GM12872 (cell line): ENCODE measurements at regions not wholly inside any gene's neighbourhood (a gene's known extent, or its start where the extent isn't known, plus 50 kb on each side); places are given as distances from the start of the nearest gene placed in this dataset.

Source experiments
- TF ChIP-seq, protein P1 (sequence below): IDR thresholded peaks from 3 replicates; pipeline ENCODE4 v1.5.1; 2011; ENCODE audit warnings: low read depth, mild to moderate bottlenecking, low read length, moderate library complexity; ENCODE audit not compliant: insufficient read depth

DNA sequence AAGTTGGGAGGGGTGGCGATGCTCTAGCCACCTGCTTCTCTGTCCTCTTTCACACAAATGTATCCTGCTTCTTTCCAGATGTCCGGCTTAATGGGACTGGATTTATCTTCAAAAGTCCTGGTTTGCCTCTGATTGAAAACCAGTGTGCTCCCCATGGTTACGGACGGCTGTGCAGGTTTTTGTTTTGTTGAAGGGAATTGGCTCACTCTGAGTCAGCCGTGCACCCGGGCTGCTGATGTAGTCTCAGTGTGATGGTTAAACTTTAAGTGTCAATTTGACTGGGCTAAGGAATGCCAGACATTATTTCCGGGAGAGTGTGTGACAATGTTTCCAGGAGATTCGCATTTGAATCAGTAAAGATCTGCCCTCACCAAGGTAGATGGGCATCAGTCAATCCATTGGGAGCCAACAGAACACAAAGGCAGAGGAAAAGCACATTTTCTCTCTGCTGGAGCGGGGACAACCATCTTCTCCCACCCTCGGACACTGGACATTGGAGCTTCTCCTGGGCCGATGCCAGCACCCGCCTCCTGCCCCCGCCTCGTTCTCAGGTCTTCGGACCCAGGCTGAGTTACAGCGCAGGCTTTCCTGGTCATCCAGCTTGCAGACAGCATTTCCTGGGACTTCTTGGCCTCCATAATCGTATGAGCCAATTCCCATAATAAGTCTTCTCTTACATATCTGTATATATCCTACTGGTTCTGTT lies 126.9 kb upstream of the TNRC6C start:
- TF ChIP-seq, protein P1, sequence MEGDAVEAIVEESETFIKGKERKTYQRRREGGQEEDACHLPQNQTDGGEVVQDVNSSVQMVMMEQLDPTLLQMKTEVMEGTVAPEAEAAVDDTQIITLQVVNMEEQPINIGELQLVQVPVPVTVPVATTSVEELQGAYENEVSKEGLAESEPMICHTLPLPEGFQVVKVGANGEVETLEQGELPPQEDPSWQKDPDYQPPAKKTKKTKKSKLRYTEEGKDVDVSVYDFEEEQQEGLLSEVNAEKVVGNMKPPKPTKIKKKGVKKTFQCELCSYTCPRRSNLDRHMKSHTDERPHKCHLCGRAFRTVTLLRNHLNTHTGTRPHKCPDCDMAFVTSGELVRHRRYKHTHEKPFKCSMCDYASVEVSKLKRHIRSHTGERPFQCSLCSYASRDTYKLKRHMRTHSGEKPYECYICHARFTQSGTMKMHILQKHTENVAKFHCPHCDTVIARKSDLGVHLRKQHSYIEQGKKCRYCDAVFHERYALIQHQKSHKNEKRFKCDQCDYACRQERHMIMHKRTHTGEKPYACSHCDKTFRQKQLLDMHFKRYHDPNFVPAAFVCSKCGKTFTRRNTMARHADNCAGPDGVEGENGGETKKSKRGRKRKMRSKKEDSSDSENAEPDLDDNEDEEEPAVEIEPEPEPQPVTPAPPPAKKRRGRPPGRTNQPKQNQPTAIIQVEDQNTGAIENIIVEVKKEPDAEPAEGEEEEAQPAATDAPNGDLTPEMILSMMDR, result no peak

DNA sequence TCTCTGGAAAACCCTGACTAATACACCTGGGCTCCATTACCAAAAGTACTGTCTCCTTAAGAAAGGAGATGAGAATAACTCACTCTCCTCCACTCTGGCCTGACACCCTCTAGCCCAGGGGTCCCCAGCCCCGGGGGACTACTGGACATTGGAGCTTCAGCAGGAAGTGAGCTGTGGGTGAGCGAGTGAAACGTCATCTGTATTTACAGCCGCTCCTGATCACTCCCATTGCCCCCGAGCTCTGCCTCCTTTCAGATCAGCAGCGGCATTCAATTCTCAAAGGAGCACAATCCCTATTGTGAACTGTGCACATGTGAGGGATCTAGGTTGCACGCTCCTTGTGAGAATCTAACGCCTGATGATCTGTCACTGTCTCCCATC lies 126.3 kb upstream of the TNRC6C start:
- TF ChIP-seq, protein P1, result no peak

DNA sequence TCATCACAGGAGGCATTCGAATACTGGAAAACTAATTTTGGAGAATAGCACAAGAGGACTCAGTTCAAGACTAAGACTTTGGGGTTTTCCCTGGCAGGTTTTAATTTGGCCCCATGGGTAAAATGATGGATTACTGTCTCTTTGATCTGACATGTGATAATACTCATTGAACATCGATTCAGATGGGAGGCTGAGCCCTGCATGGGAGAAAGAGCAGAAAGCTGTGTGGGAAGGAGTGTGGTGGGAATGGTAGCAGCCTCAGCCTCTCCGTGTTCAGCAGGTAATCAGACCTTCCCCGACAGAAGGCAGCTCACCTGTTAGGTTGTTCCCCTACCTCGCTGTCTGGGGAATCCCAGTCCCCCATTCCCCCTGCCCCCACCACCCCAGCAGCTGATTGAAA lies 124.7 kb upstream of the TNRC6C start:
- TF ChIP-seq, protein P1, result no peak

DNA sequence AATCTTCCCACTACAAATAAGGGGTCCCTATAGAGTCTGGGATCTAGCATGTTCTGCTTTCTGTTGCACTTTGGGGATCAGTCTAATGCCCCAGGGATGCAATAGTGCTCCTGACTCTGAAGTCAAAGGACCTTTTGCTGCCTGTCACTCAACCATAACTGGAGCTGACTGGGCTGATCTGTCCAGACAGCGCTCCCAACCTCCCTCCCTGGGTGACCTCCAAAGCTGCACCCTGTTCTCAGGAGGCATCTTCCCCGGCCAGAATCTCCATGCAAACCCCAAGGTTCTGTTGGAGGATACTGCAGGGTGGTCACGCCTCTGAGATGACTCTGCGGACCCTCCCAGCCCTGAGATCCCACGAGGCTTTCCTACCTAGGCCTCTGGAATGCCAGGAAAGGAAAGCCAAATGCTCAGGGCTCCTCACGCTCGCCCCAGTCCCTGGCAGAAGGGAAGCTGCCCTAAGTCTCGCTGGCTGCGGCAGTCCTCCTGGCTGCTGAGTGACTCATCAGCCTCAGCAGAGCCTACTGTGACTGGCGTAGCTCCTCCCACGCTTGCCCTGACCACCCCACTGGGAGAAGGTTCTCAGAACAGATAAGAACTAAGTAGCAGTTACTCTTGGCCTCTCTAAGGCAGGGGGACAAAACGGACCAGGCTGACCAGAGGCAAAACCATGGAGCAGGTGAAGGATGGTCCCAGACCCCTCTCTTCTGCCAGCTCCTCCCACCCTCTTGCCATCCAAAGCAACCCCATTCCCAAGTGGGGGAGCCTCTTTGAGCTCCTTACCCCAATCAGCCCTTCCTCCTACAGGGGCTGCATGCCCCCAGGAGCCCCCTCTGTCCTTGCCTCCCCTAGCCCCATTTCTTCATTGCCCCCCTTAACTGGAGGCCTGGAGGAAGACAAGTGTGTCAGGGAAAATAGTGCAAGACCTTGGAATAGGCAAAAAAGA lies 124.1 kb upstream of the TNRC6C start:
- TF ChIP-seq, protein P1, result no peak

DNA sequence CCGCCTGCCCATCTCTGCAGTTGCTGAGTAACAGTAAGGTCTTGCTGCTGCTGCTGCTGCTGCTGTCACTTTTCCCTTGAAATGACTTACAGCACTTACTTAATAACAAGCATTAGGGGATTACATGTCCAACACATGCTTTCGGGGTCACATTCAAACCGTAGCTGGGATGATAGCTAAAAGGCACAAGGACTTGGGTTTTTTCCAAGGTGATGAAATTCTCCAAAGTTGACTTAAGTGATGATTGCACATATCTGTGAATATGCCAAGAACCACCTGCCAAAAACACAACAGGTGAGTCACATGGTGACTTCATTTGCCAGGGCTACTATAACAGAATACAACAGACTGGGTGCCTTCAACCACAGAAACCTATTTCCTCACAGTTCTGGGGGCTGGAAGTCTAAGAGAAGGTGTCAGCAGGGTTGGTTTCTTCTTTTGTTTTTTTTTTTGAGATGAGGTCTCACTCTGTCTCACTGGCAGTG lies 121.9 kb upstream of the TNRC6C start:
- TF ChIP-seq, protein P1, result no peak

DNA sequence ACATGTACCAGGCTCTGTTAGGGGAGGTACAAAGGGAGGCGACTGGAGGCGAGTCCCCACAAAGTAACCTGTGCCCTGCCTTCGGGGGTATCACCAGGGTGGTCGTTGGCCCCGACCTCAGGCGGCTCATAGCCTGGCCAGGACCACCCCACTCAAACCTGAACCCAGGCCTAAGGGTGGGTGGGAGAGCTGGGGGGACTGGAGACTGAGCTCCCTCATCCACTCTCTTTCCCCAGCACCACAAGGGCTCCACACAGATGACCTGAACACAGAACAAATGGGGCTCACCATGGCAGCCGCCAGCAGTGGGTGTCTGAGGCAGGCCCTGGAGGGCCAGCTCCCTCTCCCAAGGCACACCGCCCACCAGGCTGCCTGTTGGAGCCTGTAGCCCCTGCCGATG lies 120.6 kb upstream of the TNRC6C start:
- TF ChIP-seq, protein P1, result no peak
